ENCODE measurements at regions not wholly inside any gene's neighbourhood (a gene's known extent, or its start where the extent isn't known, plus 50 kb on each side); places are given as distances from the start of the nearest gene placed in this dataset.

DNA sequence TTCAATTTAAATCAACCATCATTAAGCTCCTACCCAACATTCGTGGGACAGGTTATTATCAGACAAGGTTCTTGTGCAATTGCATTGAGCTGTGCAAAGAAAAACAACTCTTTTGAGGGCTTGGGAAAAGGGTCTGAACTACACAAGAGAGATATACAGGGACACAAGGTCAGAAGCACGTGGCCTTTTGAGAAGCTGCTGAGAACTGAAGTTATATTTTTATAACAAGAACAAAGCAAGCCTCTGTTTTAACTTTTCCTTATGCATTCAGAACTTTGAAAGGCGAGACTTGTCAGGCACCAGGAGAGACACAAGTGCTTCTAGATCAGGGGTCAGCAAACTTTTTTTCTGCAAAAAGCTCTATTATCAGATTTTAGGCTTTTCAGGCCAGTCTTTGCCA, 274.8 kb upstream of the VCX start:
- H4K20me1 ChIP-seq (ENCODE audit: control insufficient read depth, extremely low read depth, insufficient read depth, low read length), result no peaks in the 10 kb centered on the region
- no peak overlapping the region for H3K27ac ChIP-seq (ENCODE audit: insufficient read depth, low read length)
- H3K4me1 ChIP-seq (ENCODE audit: control insufficient read depth, extremely low read depth, insufficient read depth, low read length), result no peaks in the 10 kb centered on the region
- H3K36me3 ChIP-seq (ENCODE audit: control insufficient read depth, insufficient read depth, low read length), result no peaks in the 10 kb centered on the region
- no peaks in the 10 kb centered on the region for H3K79me2 ChIP-seq (ENCODE audit: control insufficient read depth, insufficient read depth, low read length)
- DNase-seq (ENCODE audit: low read depth in 2 of 2), result no peak
- no peak overlapping the region for H3K9ac ChIP-seq (ENCODE audit: insufficient read depth, low read length)
- H3K4me2 ChIP-seq (ENCODE audit: extremely low read depth, insufficient read depth, low read length), result no peak overlapping the region
- no peaks in the 10 kb centered on the region for H3K9me3 ChIP-seq (ENCODE audit: control insufficient read depth, insufficient read depth, low read depth, low read length)
- no peaks in the 10 kb centered on the region for H3K27me3 ChIP-seq (ENCODE audit: control insufficient read depth, insufficient read depth, low read length)
- H3K4me3 ChIP-seq (replicated peaks in 1 of 4; ENCODE audit: control extremely low read depth in 1 of 4, insufficient read depth in 1 of 4, low read depth in 3 of 4, low read length in 4 of 4), result no peak overlapping the region
- TF ChIP-seq, protein P1, sequence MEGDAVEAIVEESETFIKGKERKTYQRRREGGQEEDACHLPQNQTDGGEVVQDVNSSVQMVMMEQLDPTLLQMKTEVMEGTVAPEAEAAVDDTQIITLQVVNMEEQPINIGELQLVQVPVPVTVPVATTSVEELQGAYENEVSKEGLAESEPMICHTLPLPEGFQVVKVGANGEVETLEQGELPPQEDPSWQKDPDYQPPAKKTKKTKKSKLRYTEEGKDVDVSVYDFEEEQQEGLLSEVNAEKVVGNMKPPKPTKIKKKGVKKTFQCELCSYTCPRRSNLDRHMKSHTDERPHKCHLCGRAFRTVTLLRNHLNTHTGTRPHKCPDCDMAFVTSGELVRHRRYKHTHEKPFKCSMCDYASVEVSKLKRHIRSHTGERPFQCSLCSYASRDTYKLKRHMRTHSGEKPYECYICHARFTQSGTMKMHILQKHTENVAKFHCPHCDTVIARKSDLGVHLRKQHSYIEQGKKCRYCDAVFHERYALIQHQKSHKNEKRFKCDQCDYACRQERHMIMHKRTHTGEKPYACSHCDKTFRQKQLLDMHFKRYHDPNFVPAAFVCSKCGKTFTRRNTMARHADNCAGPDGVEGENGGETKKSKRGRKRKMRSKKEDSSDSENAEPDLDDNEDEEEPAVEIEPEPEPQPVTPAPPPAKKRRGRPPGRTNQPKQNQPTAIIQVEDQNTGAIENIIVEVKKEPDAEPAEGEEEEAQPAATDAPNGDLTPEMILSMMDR (conservative IDR thresholded peaks at IDR 0.05 in 1 of 2, IDR thresholded peaks at IDR 0.05 in 1 of 2; ENCODE audit: low read depth in 1 of 2, low read length in 2 of 2), result no peak
- TF ChIP-seq EZH2 (IDR thresholded peaks at IDR 0.05; ENCODE audit: low read length, missing control alignments), result no peak
- no peak overlapping the region for H2AFZ ChIP-seq (ENCODE audit: low read length)

DNA sequence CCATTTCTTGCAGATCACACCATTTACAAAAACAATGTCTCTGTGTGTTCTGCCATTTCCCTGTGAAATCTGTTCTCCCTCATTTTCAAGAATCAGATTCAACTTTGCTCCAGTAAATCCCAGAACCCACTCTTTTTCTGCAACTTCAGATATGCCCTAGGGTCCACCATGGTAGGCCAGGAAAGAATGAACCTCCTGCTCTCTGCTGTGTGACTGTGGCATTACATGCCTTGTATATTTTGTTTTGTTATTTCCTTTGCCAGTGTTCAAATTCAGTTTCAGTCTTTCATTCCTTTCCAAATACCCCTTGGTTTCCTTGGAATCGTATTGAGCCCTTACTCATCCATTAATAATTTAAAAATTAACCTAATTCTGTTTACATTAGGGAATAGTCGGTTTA, 290.2 kb upstream of the VCX start:
- Histone ChIP-seq H2AFZ (ENCODE audit: low read length) (no peak overlapping the region), H3K27ac (ENCODE audit: insufficient read depth, low read length) (no peak overlapping the region), H3K27me3 (ENCODE audit: control insufficient read depth, insufficient read depth, low read length) (no peaks in the 10 kb centered on the region), H3K9ac (ENCODE audit: insufficient read depth, low read length) (no peak overlapping the region), H3K4me3 (replicated peaks in 1 of 4; ENCODE audit: control extremely low read depth in 1 of 4, insufficient read depth in 1 of 4, low read depth in 3 of 4, low read length in 4 of 4) (no peak overlapping the region), H3K4me2 (ENCODE audit: extremely low read depth, insufficient read depth, low read length) (no peak overlapping the region), H4K20me1 (ENCODE audit: control insufficient read depth, extremely low read depth, insufficient read depth, low read length) (no peaks in the 10 kb centered on the region), H3K36me3 (ENCODE audit: control insufficient read depth, insufficient read depth, low read length) (no peaks in the 10 kb centered on the region), H3K4me1 (ENCODE audit: control insufficient read depth, extremely low read depth, insufficient read depth, low read length) (no peaks in the 10 kb centered on the region), H3K79me2 (ENCODE audit: control insufficient read depth, insufficient read depth, low read length) (no peaks in the 10 kb centered on the region), H3K9me3 (ENCODE audit: control insufficient read depth, insufficient read depth, low read depth, low read length) (no peaks in the 10 kb centered on the region)
- TF ChIP-seq EZH2 (IDR thresholded peaks at IDR 0.05; ENCODE audit: low read length, missing control alignments), result no peak
- TF ChIP-seq, protein P1 (conservative IDR thresholded peaks at IDR 0.05 in 1 of 2, IDR thresholded peaks at IDR 0.05 in 1 of 2; ENCODE audit: low read depth in 1 of 2, low read length in 2 of 2), result no peak
- no peak for DNase-seq (ENCODE audit: low read depth in 2 of 2)

GRCh38 chrX:7546551-7547080, 296.4 kb upstream of the VCX start:
- H3K9ac ChIP-seq (ENCODE audit: insufficient read depth, low read length), result no peak overlapping the region
- no peak overlapping the region for H3K4me3 ChIP-seq (replicated peaks in 1 of 4; ENCODE audit: control extremely low read depth in 1 of 4, insufficient read depth in 1 of 4, low read depth in 3 of 4, low read length in 4 of 4)
- DNase-seq (ENCODE audit: low read depth in 2 of 2), result no peak
- H3K27ac ChIP-seq (ENCODE audit: insufficient read depth, low read length), result no peak overlapping the region
- no peak overlapping the region for H3K4me2 ChIP-seq (ENCODE audit: extremely low read depth, insufficient read depth, low read length)
- no peaks in the 10 kb centered on the region for H3K79me2 ChIP-seq (ENCODE audit: control insufficient read depth, insufficient read depth, low read length)
- no peak for TF ChIP-seq EZH2 (IDR thresholded peaks at IDR 0.05; ENCODE audit: low read length, missing control alignments)
- TF ChIP-seq, protein P1 (conservative IDR thresholded peaks at IDR 0.05 in 1 of 2, IDR thresholded peaks at IDR 0.05 in 1 of 2; ENCODE audit: low read depth in 1 of 2, low read length in 2 of 2), result no peak
- no peak overlapping the region for H2AFZ ChIP-seq (ENCODE audit: low read length)
- H3K27me3 ChIP-seq (ENCODE audit: control insufficient read depth, insufficient read depth, low read length), result no peaks in the 10 kb centered on the region
- no peaks in the 10 kb centered on the region for H4K20me1 ChIP-seq (ENCODE audit: control insufficient read depth, extremely low read depth, insufficient read depth, low read length)
- no peaks in the 10 kb centered on the region for H3K36me3 ChIP-seq (ENCODE audit: control insufficient read depth, insufficient read depth, low read length)
- no peaks in the 10 kb centered on the region for H3K4me1 ChIP-seq (ENCODE audit: control insufficient read depth, extremely low read depth, insufficient read depth, low read length)
- no peaks in the 10 kb centered on the region for H3K9me3 ChIP-seq (ENCODE audit: control insufficient read depth, insufficient read depth, low read depth, low read length)

All from fibroblast of lung (primary cell).